Kidney epithelial cell (primary cell): ENCODE measurements at regions not wholly inside any gene's neighbourhood (a gene's known extent, or its start where the extent isn't known, plus 50 kb on each side); places are given as distances from the start of the nearest gene placed in this dataset.

Source experiments
- DNase-seq: peaks from one replicate; pipeline ENCODE4 v3.0.0-alpha.2; 2010; ENCODE audit warnings: low read depth
- H3K27me3 ChIP-seq: 2 replicates; pipeline ENCODE4 v1.6.0; 2011; ENCODE audit warnings: low read length; ENCODE audit not compliant: control insufficient read depth, insufficient read depth
- H3K36me3 ChIP-seq: 2 replicates; pipeline ENCODE4 v1.5.1; 2011; ENCODE audit warnings: low read length; ENCODE audit not compliant: control insufficient read depth, insufficient read depth
- H3K4me3 ChIP-seq: 2 replicates; pipeline ENCODE4 v1.5.1; 2011; ENCODE audit warnings: low read depth, mild to moderate bottlenecking, control low read depth, low read length
- CTCF ChIP-seq: IDR thresholded peaks from 2 replicates; pipeline ENCODE4 v1.5.1; 2011; ENCODE audit warnings: mild to moderate bottlenecking, moderate library complexity, low read length, control low read depth, inconsistent platforms; ENCODE audit not compliant: insufficient read depth, poor library complexity, severe bottlenecking

- TF ChIP-seq CTCF = no peak
- H3K27me3 ChIP-seq = peaks cover 4% of the 10 kb centered on the region
- DNase-seq = no peak
Observed at GRCh38 chr4:3835527-3836405, 69.6 kb downstream of the ADRA2C start.

DNA sequence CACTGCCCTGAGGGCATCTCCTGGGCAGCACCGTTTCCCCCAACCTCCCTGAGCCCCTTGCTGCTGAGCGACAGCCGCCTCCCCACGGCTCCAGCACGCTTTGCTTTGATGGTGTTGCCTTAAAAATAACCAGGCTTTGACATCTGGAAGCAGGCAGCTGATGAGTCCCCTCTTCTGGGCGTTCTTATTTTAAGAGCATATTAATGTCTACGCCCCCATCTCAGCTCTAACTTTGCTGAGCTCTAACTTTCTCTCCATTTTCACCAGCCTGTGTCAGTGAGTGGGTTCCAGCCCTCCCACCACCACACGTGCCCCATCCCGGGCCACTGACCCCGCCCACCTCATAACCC is 70.2 kb downstream of the ADRA2C start:
- peaks cover 4% of the 10 kb centered on the region for H3K27me3 ChIP-seq

More at GRCh38 chr4:3835527-3836405, 69.6 kb downstream of the ADRA2C start:
- H3K36me3 ChIP-seq = no peaks in the 10 kb centered on the region
- H3K4me3 ChIP-seq = no peak overlapping the region

GRCh38 chr4:3836756-3837601 is 70.8 kb downstream of the ADRA2C start:
- Histone ChIP-seq H3K27me3 (peaks cover 4% of the 10 kb centered on the region), H3K36me3 (no peaks in the 10 kb centered on the region), H3K4me3 (no peak overlapping the region)
- TF ChIP-seq CTCF = no peak
- DNase-seq = no peak

More for the DNA sequence above, 70.2 kb downstream of the ADRA2C start:
- H3K4me3 ChIP-seq = no peak overlapping the region
- TF ChIP-seq CTCF = no peak
- no peaks in the 10 kb centered on the region for H3K36me3 ChIP-seq
- DNase-seq = no peak

DNA sequence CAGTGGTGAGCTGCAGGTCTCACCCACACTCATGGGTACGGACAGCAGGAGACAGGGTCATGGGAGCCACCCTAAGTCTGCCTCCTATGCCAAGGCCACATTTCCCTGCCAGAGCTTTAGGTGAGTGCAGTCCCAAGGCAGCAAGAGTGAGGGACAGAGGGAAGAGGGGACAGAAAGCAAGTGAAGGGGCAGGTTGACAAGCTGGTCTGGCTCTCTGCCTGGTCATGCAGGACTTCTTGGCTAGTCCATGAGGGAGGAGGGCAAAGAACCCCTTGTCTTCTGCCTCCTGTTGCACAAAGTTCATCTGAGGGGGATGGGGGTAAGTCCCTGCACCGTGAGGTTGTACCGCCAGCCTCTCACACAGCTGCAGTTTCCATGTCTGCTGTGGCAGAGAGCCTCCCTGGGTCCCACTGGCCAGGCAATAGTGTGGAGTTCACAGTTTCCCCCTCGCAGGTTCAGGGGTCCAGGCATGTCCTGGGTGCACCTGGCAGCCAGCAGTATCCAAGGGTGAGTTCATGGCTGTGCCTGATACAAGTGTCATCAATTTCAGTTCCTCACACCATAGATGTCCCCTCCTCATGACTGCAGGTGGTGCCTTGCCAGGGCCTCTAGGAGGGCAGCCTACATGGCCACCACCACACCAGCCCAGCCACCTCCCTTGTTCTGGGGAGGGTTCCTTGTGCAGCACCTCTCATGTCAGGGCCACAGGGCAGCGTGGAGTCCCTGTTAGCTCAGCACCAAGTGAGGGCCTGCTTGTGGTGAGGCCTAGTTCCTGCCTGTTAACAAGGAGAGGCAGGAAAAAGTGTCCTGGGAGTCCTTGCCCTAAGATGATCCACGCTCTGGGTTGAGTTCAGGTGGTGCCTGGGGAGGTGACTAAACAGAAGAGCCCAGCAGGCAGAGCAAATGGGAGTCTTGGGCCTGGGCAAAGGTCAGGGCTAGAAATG is 72.5 kb downstream of the ADRA2C start:
- no peak overlapping the region for H3K4me3 ChIP-seq
- no peak for TF ChIP-seq CTCF
- H3K27me3 ChIP-seq = peaks cover 4% of the 10 kb centered on the region
- H3K36me3 ChIP-seq = no peaks in the 10 kb centered on the region
- DNase-seq = no peak

DNA sequence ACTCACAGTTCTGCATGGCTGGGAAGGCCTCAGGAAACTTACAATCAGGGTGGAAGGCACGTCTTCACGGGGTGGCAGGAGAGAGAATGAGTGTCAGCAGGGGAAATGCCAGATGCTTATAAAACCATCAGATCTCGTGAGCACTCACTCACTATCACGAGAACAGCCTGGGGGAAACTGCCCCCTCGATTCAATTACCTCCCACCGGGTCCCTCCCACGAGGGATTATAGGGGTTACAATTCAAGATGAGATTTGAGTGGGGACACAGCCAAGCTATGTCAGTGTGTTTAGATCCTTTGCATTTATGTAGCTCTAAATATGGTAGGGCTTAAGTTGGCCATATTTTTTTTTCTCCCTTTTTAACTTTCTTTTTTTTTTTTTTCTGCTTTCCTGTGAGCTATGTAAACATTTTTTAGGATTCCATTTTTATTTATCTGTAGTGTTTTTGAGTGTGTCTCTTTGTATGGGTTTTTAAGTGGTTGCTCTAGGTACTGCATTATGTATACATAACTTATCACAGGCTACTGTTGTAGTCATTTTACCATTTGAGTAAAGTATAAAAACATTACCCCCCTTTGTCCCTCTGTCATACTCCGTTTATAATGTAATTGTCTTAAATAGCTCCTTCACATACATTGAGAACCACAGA is 79.0 kb downstream of the ADRA2C start:
- TF ChIP-seq CTCF = no peak
- Histone ChIP-seq H3K4me3 (no peak overlapping the region), H3K27me3 (no peaks in the 10 kb centered on the region), H3K36me3 (no peaks in the 10 kb centered on the region)
- no peak for DNase-seq
